ENCODE measurements at regions not wholly inside any gene's neighbourhood (a gene's known extent, or its start where the extent isn't known, plus 50 kb on each side); places are given as distances from the start of the nearest gene placed in this dataset.

GRCh38 chr9:16252616-16253015, 617.9 kb downstream of the BNC2 start:
- no peak for DNase-seq

DNA sequence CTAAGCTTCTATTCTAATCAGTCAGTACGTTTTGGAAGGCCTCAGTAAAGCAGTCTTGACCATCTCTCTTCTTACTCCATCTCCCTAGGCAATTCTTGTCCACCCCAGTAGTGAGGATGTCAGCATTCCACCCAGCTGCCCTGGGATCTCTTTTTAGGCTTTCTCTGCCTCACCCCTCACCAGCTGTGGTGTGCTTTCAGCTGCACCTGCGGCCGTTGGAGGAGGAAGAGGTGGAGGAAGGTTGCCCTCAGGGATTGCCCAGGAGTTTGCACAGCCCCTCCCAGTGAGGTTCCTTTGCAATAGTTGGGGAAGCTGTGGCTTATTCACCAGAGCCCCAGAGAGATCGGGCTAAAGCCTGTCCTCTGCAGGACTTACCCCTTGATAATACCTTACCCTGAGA, 615.8 kb downstream of the BNC2 start:
- no peak for DNase-seq

DNA sequence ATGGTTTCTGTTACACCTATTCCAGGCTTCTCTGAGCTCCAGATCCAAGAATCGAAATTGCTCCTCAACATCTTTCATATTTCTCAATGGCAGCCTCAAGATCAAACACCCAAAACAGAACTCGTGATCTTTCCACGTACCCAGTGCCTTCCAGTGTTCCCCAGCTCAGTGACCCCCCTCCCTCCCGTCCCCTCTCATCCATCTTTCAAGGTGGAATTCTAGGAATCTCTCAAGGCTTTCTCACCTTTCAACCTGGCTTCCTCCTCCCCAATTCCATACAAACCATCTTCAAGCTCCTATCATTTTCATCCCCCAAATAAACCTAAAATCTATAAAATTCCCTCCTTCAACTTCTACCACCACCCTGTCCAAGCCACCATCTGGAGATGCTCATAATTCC, 615.3 kb downstream of the BNC2 start:
- DNase-seq, result no peak

GRCh38 chr9:16257604-16258003, 612.9 kb downstream of the BNC2 start:
- DNase-seq, result no peak

DNA sequence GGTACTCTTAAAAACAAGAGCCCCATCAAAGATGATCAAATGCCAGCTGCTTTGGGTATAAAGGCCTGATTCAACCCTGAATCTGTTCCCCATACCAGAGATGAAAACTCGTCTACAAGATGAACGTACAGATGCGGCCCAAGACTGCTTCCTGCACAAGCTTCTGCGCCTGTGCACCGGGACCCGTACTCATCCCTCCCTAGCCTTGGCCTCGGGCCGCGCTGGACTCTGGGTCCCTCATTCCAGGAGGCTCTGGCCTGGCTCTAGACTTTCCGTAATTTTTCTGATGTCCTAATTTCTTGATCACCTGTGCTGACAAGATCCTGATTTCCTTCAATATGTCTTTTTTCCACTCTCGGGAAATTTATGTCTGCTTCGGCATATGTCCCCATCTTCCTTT, 612.3 kb downstream of the BNC2 start:
- DNase-seq, result no peak

DNA sequence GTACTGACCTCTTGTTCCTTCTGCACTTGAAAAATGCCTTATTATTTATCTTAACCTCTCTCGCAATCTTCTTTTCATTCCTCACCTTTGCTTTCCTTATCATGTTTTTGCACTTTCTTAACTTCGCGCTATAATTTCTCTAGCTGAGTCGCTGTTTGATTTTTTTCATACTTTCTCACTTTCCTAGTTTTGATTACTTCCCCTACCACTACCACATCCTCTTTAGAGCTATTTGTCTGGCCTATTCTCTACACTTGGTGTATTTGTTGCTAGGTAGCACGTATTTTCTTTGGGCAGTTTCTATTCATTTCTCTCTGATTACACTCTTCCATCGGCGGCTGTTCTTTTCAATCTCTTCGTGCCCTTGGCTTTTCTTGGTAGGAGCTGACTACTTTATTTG, 611.8 kb downstream of the BNC2 start:
- no peak for DNase-seq

DNA sequence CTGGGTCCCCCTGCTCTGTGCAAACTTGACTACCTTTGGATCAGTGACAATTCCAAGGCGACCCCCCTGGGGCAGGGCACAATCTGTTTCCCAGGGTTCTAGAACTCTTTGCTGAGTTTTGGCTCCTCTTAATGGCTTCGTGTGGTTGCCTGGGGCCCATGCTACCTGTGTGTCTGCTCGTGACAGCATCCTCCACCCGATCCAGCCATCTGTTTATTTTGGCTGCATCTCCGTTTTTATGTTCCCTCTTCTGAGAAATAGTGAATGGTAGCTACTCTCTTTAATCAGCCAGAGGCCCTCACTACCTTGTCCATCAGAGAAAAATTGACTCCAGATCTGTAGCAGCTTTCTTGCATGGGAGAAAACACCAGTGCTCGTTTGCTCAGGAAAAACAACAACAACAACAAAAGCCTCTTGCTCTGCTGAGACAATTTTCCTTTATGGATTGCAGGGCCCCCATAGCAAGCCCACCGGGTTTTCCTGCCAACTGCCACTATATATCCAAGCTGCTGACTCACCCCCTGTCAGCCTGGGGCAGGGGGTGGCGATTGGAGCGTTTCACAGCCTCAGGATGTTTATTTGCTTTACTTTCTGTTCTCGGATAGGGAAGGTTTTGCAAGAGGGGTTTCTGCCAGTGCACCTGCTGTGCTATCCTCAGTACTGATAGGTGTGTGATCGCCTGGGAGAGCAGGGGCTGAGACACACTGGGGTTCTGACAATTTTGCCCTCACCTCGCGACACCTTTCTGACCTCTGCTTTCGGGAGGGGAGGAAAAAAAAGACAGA, 607.8 kb downstream of the BNC2 start:
- no peak for DNase-seq

DNA sequence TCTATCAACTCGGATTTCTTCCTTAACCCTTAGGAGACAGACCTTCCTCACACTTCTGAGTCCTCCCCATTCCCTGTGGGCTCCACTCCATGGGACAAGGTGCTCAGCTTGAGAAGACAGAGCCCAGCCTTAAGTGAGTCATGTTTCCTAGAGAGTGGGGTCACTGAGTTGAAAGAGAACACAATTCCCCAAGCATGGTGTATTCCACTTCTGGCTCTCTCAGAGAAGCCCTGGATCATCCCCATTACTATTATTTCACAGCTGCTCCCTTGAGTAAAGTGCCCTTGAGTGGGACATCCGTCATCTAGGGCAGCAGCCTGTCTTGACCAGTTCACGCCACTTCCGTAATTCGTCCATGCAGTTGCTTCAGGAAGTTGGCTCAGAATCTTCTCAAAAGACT, 604.8 kb downstream of the BNC2 start:
- no peak for DNase-seq

GRCh38 chr9:16266648-16267276, 603.7 kb downstream of the BNC2 start:
- no peak for DNase-seq

- DNase-seq, result no peak
Observed at GRCh38 chr9:16267281-16268066, 603.0 kb downstream of the BNC2 start.

DNA sequence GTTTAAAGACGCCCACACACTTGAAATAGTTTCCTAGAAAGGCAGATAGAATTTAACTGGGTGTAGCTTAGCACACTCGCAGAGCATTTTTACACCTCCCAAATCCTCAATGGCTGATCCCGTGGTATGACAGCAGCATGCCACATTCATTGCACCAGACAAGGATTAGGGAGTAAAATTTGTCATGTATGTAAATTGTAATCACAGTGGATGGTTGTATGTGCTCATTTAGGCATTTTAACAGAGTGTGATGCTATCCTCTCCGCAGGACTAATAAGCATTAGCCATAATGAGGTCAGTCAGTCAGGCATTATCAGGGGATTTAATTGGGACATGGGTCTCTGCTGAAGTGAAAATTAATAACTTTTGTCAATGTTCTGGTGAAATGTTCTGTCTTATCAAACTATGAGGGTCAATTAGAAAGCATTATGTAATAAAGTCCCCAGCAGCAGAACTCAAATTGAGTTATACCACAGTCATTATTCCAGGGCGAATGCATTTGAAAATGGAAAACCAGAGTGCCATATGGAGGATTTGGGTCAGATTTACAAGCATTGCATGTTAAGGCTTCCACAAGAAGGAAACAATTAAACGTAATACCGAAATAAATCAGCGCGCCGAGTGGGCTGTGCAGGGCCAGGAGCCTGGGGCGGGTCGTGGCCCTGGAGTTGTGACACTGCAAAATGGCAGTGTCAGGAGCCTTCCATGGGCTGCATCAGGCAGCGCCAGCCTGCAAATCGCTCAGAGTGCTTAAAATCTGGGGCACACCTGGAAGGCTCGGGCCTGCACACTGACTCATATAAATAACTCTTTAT, 602.2 kb downstream of the BNC2 start:
- DNase-seq, result no peak

DNA sequence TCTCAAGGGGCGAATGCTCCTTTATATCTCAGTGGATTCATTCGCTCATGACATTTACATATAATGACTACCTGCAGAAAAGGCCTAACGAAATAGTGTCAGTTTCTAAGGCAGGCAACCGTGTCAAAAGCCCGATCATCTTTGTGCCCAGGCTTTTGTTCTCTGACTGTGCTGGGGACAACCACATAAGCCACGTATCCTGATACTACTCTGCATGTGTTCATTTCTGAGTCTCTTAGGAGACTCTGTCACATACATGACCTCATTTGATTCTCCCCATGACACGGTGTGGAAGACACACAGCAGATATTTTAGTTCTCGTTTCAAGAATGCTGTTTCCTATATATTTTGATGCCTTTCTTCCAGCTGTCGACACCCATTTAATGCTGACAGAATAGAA, 598.5 kb downstream of the BNC2 start:
- DNase-seq, result no peak

- no peak for DNase-seq
Observed at GRCh38 chr9:16272776-16273175, 597.7 kb downstream of the BNC2 start.

DNA sequence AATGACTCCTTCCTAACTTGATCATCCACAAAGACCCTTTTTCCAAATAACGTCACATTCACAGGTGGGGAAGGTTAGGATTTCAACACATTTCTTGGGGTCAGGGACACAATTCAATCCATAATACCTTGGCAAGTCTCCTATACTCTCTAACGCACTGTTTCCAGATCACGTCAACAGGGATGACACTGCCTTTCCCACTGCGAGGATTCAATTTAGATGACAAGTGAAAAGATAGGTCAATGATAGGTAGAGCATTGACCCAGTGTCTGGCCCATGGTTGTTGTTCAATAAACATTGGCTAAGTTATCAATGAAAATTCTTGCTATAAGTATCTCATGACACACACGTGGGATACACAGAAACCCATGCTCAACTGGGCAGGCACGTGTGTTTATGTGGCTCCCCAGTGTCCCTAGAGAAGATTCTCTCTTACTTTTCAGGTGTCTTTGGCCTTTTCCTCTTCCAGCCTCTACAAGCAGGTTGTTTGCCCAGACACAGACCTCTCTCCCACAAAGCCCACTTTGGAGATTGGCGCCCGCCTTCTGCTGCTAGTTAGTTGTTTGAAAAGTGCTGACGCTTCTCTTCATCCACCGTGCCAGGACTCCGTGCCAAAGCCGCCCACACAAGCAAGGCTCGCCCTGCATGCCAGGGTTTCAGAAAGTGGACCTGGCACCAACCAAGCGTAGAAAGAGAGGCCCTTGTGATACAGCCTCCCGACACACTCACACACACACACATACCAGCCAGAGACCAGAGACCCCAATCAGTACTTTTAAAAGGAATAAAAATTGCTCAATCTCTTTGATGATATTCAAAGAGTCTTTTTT, 594.5 kb downstream of the BNC2 start:
- no peak for DNase-seq

DNA sequence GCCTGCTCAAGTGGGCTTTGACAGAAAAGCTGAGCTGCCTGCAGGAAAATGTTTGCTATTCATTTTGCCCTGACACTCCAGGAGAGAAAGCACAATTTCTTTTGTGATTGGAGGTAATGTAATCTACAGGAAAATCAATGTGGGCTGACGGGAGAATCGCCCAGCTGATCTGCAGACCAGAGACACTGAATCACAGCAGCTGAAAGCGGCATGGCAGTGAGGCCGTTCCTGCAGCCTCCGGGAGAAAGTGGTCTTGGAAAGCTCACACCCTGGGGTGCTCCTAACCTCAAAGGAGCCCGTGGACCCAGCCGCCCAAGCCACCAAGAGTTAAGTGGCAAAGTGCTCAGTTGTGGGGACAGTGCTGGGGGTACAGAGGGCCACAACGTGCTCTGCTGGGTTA, 593.6 kb downstream of the BNC2 start:
- no peak for DNase-seq

DNA sequence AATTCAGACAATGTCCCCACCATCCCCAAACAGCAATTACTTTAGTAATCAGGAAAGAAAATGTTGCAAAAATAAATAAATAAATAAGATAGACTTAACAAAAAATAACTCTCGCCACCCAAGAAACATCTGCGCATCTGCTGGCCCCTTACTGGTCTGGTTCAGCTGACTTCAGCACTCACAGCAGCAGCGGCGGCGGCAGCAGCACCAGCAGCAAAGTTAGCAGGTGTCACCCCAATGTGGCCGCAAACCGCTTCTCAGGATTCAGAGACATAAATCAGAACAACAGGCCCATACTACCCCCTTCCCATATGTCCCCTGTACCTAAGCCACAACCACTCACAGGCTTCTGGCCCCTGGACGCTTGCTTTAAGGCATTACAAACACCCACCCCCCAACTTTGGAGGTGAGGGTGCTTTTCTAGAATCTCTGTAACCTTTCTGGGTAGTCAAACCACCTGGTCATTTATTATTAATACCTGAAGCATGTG, 593.0 kb downstream of the BNC2 start:
- DNase-seq, result no peak

DNA sequence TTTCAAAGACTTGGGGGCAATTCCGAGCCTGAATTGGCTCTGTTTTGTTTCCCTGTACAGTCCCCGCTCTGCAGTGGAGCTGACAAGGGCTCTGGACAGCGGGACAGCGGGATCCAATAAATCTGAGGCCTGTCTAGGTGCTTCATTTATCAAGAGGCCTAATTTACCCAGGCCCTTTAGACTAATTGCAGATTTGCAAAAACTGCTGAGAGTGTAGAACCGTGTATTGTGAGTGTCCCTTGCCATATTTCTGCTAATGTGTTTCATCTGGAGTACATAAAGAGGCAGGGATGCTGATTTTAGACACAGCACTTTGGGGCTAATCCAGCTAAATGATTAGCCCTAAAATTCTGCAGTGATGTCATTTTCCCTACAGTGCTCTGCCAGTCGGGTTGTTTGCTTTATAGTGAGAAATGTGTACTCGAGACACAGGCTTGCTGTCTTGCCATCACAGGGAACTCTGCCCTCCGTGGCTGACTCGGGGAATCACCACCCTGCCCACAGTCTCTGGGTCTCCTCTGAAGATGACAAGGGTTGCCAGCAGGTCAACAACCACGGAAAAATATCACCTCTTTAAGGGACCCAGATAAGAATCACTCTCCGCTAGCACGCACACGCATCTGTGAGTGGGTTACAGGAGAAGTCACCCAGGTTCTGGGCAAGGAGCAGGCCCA, 592.0 kb downstream of the BNC2 start:
- DNase-seq, result no peak

DNA sequence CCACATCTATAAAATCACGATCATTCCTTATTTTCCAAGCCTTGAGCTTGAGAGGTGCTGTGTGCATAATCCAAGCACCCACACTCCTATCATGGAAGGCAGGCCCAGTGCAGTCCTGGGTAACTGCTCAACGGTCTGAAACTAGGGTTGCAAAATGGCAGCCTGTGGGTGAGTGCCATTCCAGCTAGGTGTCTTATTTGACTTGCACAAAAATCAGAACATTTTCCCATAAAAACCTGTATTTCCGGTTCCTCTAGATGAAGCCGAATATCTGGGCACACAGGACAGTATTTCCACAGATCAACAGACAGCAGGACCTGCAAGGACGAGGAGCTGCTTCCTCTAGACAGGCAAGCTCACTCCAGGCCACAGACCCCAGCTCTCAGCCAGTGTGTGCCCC, 588.8 kb downstream of the BNC2 start:
- DNase-seq, result no peak

GRCh38 chr9:16282216-16282615, 588.3 kb downstream of the BNC2 start:
- no peak for DNase-seq

DNA sequence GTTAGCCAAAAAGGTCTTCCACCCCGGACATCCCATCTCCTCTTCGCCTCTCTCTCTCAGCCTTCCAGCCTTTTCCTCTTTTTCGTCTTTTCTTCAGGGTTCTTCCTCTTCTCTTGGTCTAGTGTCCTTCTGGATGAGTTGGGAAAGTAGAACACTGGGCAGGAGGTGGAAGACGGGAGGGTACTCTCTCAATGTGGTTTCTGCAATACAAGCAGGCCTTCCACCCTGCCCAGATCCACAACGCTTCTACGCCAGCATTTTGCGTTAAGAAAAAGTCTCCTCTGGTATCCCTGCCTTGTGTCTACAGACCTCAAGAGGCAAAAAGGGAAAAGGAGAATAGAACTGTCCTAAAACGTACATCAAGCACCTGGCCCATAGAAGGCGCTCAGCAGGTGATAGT, 587.8 kb downstream of the BNC2 start:
- no peak for DNase-seq

- no peak for DNase-seq
Observed at GRCh38 chr9:16286160-16286559, 584.3 kb downstream of the BNC2 start.

Data from activated effector memory CD4-positive, alpha-beta T cell treated with anti-CD3 and anti-CD28 coated beads, Interleukin-2, amount 50 U/mL, for 16 hours (primary cell).